DOHH2 (cell line): ENCODE measurements at regions not wholly inside any gene's neighbourhood (a gene's known extent, or its start where the extent isn't known, plus 50 kb on each side); places are given as distances from the start of the nearest gene placed in this dataset.

Source experiments
- H3F3A ChIP-seq: fragments of 200-600 bp; sonication (generic), shearing (Covaris generic); 2 replicates; pipeline ENCODE4 v1.6.0; 2016; ENCODE audit warnings: antibody characterized with exemption, mild to moderate bottlenecking; ENCODE audit not compliant: control insufficient read depth, insufficient read depth
- H3K27ac ChIP-seq: fragments of 200-600 bp; sonication (generic); 2 replicates; pipeline ENCODE4 v1.5.1; 2014; ENCODE audit warnings: low read depth, mild to moderate bottlenecking, low read length, moderate library complexity
- H3K27me3 ChIP-seq: fragments of 200-600 bp; sonication (generic); 2 replicates; pipeline ENCODE4 v1.6.1; 2014; ENCODE audit warnings: mild to moderate bottlenecking, low read length, mixed read lengths; ENCODE audit not compliant: control insufficient read depth
- H3K36me3 ChIP-seq: fragments of 200-600 bp; sonication (generic); 2 replicates; pipeline ENCODE4 v1.6.1; 2014; ENCODE audit warnings: mild to moderate bottlenecking, low read length, moderate library complexity, mixed read lengths; ENCODE audit not compliant: control insufficient read depth
- H3K4me1 ChIP-seq: fragments of 200-600 bp; sonication (generic); 2 replicates; pipeline ENCODE4 v1.6.1; 2014; ENCODE audit warnings: mild to moderate bottlenecking, low read length, mixed read lengths; ENCODE audit not compliant: control insufficient read depth
- H3K4me2 ChIP-seq: fragments of 200-600 bp; sonication (generic); 2 replicates; pipeline ENCODE4 v1.6.0; 2014; ENCODE audit warnings: mild to moderate bottlenecking, low read length, moderate library complexity
- H3K4me3 ChIP-seq: fragments of 200-600 bp; sonication (generic); 2 replicates; pipeline ENCODE4 v1.5.1; 2014; ENCODE audit warnings: mild to moderate bottlenecking, low read length, mixed read lengths
- H3K79me2 ChIP-seq: fragments of 200-600 bp; sonication (generic); 2 replicates; pipeline ENCODE4 v1.6.1; 2014; ENCODE audit warnings: mild to moderate bottlenecking, low read length, mixed read lengths; ENCODE audit not compliant: control insufficient read depth
- H3K9me2 ChIP-seq: fragments of 200-600 bp; sonication (generic); replicated peaks from 2 replicates; pipeline ENCODE4 v1.6.1; 2014; ENCODE audit warnings: mild to moderate bottlenecking, low read length, mixed read lengths; ENCODE audit not compliant: control insufficient read depth
- H3K9me3 ChIP-seq: fragments of 200-600 bp; sonication (generic); 2 replicates; pipeline ENCODE4 v1.6.1; 2014; ENCODE audit warnings: antibody characterized with exemption, low read length, mixed read lengths; ENCODE audit not compliant: control insufficient read depth, insufficient read depth
- H4K20me1 ChIP-seq: fragments of 200-600 bp; sonication (generic); 2 replicates; pipeline ENCODE4 v1.6.0; 2014; ENCODE audit warnings: low read depth, mild to moderate bottlenecking, antibody characterized with exemption, low read length, moderate library complexity; ENCODE audit not compliant: control insufficient read depth, insufficient read depth
- CTCF ChIP-seq: fragments of 200-600 bp; sonication (generic); IDR thresholded peaks from one replicate; pipeline ENCODE4 v1.5.1; 2014; ENCODE audit warnings: antibody characterized with exemption, mild to moderate bottlenecking, low read depth, low read length; ENCODE audit not compliant: poor library complexity, severe bottlenecking
- EZH2phosphoT487 ChIP-seq: fragments of 200-600 bp; sonication (generic); IDR thresholded peaks from 2 replicates; pipeline ENCODE4 v1.6.1; 2017; ENCODE audit warnings: borderline replicate concordance, mild to moderate bottlenecking, antibody characterized with exemption, low read length, moderate library complexity, mixed read lengths

- Histone ChIP-seq H3K27ac (no peak overlapping the region), H3K79me2 (no peaks in the 10 kb centered on the region)
Observed at GRCh38 chr2:139218181-139218580, 438.0 kb upstream of the NXPH2 start.

GRCh38 chr2:139217641-139218040, 437.5 kb upstream of the NXPH2 start:
- H4K20me1 ChIP-seq: no peaks in the 10 kb centered on the region
- TF ChIP-seq CTCF (no peak), EZH2phosphoT487 (no peak)

More at GRCh38 chr2:139218181-139218580, 438.0 kb upstream of the NXPH2 start:
- H3K36me3 ChIP-seq: no peaks in the 10 kb centered on the region
- H3F3A ChIP-seq: no peaks in the 10 kb centered on the region
- no peak overlapping the region for H3K4me2 ChIP-seq
- H4K20me1 ChIP-seq: no peaks in the 10 kb centered on the region
- no peaks in the 10 kb centered on the region; the same call in 1 of the 2 replicates for H3K9me2 ChIP-seq
- H3K4me3 ChIP-seq: no peak overlapping the region
- no peaks in the 10 kb centered on the region for H3K27me3 ChIP-seq
- H3K4me1 ChIP-seq: no peaks in the 10 kb centered on the region
- TF ChIP-seq CTCF: no peak
- H3K9me3 ChIP-seq: no peaks in the 10 kb centered on the region

GRCh38 chr2:139216435-139216834, 436.2 kb upstream of the NXPH2 start:
- Histone ChIP-seq H3K4me1 (no peaks in the 10 kb centered on the region), H3K9me2 (no peaks in the 10 kb centered on the region; the same call in 1 of the 2 replicates), H3K79me2 (no peaks in the 10 kb centered on the region), H3F3A (no peaks in the 10 kb centered on the region), H4K20me1 (no peaks in the 10 kb centered on the region), H3K27me3 (no peaks in the 10 kb centered on the region), H3K9me3 (no peaks in the 10 kb centered on the region), H3K27ac (no peak overlapping the region), H3K4me2 (no peak overlapping the region), H3K4me3 (no peak overlapping the region), H3K36me3 (no peaks in the 10 kb centered on the region)
- TF ChIP-seq CTCF: no peak
- TF ChIP-seq EZH2phosphoT487: no peak

More at GRCh38 chr2:139217641-139218040, 437.5 kb upstream of the NXPH2 start:
- no peaks in the 10 kb centered on the region for H3K27me3 ChIP-seq
- H3K79me2 ChIP-seq: no peaks in the 10 kb centered on the region
- no peak overlapping the region for H3K27ac ChIP-seq
- H3K36me3 ChIP-seq: no peaks in the 10 kb centered on the region
- no peak overlapping the region for H3K4me3 ChIP-seq
- no peaks in the 10 kb centered on the region; the same call in 1 of the 2 replicates for H3K9me2 ChIP-seq
- no peaks in the 10 kb centered on the region for H3K4me1 ChIP-seq
- H3K9me3 ChIP-seq: no peaks in the 10 kb centered on the region
- H3F3A ChIP-seq: no peaks in the 10 kb centered on the region
- H3K4me2 ChIP-seq: no peak overlapping the region
